GM19035 (cell line): ENCODE measurements at regions not wholly inside any gene's neighbourhood (a gene's known extent, or its start where the extent isn't known, plus 50 kb on each side); places are given as distances from the start of the nearest gene placed in this dataset.

ENCODE experiments used
- ATAC-seq: cut with Tn5 transposase; IDR thresholded peaks from one replicate; pipeline ENCODE4 v1.9.1; 2021; ENCODE audit not compliant: unreplicated experiment

DNA sequence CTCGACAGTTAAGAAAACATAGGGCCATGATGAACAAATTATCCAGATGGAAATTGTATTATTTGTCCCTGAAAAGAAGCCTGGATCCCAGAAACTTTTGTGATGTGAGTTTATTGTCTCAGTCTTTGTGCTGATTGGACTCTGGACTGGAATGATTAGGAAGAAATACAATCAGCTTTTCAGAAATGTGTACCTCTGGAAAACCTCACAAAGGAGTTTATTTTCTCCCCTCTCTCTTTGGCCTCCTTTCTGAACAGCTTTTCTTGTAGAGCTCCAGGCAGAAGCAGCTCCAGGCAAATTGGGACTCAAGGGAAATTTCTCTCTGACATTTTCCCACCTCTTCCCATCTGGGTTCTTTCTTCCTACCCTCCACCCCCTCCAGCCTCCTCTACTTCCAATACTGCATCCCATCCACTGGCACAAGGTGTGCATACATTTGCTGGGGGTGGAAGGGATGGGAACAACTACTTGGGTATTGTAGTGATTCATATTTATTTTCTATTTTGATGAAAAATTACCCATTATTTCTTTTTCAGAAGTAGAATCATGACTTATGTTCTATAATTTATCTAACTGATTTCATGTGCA is 119.7 kb downstream of the CD47 start:
- no peak for ATAC-seq

DNA sequence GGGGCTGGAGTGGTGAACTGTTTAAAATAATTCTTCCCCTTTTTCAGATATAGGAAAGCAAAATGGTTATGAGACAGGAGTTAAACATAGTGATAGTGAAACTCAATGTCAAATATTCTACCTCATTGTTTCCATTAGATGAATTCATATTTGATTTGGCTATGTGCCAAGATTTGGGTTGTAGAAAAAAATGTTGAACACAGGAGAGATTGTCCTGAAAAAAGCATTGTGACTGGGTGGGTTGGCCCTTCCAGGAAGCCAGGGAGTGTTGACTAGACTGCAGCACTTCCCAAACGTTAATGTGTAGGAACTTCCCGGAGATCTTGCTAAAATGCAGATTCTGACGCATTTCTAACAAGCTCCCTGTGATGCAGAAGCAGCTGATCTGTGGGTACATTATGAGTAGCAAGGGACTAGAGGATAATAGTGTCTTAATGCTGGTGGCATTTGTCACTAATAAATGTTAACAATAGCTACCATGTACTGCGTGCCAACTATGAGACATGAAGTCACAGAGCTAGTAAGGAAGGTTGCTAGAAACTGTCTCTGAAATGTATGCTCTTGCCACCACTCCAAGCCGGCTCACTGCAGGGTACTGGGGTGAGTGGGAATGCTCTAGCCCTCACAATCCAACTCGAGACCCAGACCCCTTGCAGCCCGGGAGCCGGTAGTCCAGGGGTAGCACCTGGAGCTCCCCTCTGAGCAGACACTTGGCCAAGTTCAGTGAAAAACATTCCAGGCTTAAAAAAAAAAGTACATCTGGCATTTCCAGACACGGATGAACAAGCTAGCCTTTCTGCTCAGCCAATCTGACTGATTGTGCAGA is 120.6 kb downstream of the CD47 start:
- ATAC-seq, result no peak

DNA sequence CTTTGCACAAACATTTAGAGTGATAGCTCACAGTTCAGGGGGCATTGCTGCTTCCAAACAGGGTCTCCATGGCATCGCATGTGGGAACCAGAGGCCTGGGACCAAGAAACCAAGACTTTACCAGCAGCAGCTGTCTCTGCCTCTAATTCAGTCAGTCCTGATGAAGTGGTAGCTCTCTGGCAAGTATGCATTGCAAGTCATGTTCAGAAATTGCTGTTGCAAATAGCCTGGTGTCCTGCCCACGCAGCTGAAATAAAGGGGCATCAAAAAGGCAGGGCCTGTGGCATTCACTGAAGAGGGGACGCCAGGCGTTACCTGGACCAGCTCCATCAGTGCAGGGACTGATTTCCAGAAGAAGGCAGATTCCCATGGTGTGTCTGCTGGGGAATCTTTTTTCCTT is 121.3 kb downstream of the CD47 start:
- no peak for ATAC-seq

GRCh38 chr3:107966276-107966675 is 124.6 kb downstream of the CD47 start:
- no peak for ATAC-seq

- ATAC-seq, result no peak
Observed at GRCh38 chr3:107965136-107965655, 125.6 kb downstream of the CD47 start.

DNA sequence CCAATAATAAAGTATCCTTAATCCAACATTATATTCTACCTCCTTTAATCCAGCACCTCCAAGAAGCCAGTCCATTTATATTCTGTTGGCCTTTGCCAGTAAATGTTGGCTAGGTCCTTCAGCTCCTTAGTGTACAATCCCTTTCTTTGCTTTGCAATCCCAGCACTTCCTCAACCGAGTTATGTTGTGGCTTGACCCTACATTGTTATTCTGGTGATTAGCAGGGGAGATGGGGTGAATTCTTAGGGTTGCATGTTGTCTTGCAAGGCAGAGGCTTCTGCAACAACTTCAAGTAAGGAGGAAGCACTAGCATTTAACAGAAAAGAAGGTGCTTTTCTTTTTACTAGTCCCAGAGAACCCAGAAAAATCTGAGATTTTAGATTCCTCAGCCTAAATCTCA is 127.2 kb downstream of the CD47 start:
- ATAC-seq, result no peak

- ATAC-seq, result no peak
Observed at GRCh38 chr3:107962946-107963345, 127.9 kb downstream of the CD47 start.

DNA sequence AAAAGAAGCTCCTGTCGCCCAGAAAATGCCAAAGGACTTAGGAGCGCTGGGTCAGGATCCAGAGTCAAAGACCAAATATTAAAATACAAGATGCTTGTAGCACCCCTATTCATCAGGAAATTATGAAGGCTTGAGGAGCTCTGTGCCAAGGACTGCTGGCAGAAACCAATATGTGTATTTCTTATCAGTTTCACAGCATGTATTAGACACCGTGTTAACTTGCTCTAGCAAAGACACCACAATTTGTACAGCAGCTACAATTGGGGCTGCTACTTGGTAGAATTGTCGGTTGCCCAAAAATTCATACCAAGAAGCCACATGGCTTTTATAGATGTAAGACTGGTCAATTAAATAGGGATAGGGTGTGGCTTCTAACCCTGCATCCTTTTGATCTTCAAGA is 128.8 kb downstream of the CD47 start:
- no peak for ATAC-seq

DNA sequence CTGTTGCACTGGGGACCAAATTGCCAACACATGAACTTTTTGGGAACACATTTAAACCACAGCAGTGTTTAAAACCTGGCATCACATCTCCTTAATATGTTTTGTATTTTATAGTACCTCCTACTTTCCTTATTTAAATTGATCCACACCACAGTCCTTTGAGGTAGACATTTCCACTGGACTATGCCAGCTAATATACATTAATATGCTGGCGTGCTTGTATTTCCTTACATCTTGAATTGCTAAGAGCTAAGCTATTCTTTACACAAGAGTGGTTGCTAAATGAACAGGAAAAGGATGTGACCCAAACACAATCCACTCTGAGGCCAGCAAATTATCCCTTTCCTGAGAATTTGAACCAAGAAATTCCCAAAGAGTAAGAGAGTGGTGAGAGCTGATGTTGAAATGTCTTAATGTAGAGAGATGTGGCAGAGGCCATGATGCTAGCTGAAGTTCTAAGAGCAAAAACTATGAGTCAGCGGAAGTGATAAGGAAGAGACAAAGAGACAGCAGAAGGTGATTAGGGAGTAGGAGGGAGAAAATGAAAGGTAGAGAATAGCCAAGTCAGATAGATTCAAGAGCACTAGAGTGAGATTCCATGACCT is 131.2 kb downstream of the CD47 start:
- ATAC-seq, result no peak

GRCh38 chr3:107958146-107958545 is 132.7 kb downstream of the CD47 start:
- ATAC-seq, result no peak

- ATAC-seq, result no peak
Observed at GRCh38 chr3:107956991-107957900, 133.6 kb downstream of the CD47 start.

GRCh38 chr3:107954845-107955244 is 136.0 kb downstream of the CD47 start:
- no peak for ATAC-seq

GRCh38 chr3:107953722-107954121 is 137.1 kb downstream of the CD47 start:
- ATAC-seq, result no peak

GRCh38 chr3:107951126-107951525 is 139.7 kb downstream of the CD47 start:
- no peak for ATAC-seq

GRCh38 chr3:107950417-107950816 is 140.4 kb downstream of the CD47 start:
- ATAC-seq, result no peak

- ATAC-seq, result no peak
Observed at GRCh38 chr3:107949394-107949970, 141.3 kb downstream of the CD47 start.

- ATAC-seq, result no peak
Observed at GRCh38 chr3:107947203-107947602, 143.6 kb downstream of the CD47 start.

DNA sequence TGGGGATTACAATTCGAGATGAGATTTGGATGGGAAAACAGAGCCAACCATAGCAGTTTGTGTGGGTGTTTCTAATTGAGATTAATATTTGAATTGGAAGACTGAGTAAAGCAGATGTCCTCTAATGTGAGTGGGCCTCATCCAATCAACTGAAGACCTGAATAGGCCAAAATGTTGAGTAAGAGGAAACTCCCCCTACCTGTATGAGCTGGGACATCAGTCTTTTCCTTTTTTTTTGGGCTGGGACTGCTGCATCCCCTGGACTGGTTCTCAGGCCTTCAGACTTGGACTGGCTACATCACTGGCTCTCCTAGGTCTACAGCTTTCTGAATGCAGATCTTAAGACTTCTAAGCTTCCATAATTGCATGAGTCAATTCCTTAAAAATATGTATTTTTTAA is 144.1 kb downstream of the CD47 start:
- no peak for ATAC-seq

DNA sequence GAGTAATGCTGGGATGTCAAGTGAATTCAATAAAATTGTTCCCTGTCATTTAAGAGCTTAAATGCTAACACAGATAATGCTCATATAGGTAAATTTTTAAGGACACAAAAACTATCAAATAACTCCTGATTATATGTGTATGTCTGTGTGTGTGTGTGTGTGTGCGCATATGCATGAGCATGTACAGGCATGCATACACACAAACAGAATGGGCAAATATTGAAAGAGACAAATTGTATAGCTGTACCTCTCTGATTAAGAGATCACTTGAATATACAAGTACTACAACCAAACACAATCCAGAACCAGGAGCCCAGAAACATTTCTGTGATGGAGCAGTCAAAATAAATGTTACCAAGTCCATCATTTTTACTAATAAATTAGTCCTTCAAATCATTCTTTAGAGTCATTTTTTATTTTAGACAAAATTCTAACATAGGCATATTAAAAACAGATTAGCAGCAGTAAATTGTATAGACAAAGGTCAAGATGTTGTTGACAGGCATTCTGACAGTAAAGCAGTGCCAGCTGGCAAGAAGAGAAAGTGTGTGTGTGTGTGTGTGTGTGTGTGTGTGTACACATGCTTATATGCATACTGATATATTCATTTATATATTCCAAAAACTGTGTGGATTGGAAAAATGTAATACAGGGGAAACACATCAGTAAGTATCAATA is 145.3 kb downstream of the CD47 start:
- no peak for ATAC-seq
